Psoas muscle (tissue), 7 donors: ENCODE measurements at regions not wholly inside any gene's neighbourhood (a gene's known extent, or its start where the extent isn't known, plus 50 kb on each side); places are given as distances from the start of the nearest gene placed in this dataset.

ENCODE experiments used
- ATAC-seq, 4 donors: fragments of 200-7000 bp; cut with Tn5 transposase; one replicate each; pipeline ENCODE4 v1.9.1; 2020; ENCODE audit warnings: moderate library complexity in 3 of 4, mild to moderate bottlenecking in 2 of 4
- DNase-seq, 2 donors: peaks; one replicate each; pipeline ENCODE4 v3.0.0-alpha.2; 2020
- H3K27ac ChIP-seq: fragments of 200-600 bp; one replicate; pipeline ENCODE4 v1.8.0; 2022
- H3K27me3 ChIP-seq, 3 donors: fragments of 200-600 bp in 1 of 3; one replicate each; pipeline versions ENCODE4 v1.6.1 to v1.8.0; 2013 to 2022; ENCODE audit warnings: low read length in 2 of 3, mild to moderate bottlenecking in 2 of 3, moderate library complexity in 1 of 3; ENCODE audit not compliant: insufficient read depth in 3 of 3
- H3K36me3 ChIP-seq, 2 donors: fragments of 200-600 bp in 1 of 2; one replicate each; pipeline versions ENCODE4 v1.6.1 to v1.8.0; 2013 to 2022; ENCODE audit warnings: low read depth in 1 of 2, mild to moderate bottlenecking in 1 of 2, moderate library complexity in 1 of 2; ENCODE audit not compliant: insufficient read depth in 1 of 2
- H3K4me1 ChIP-seq: fragments of 200-600 bp; one replicate; pipeline ENCODE4 v1.8.0; 2022
- H3K4me3 ChIP-seq: fragments of 200-600 bp; one replicate; pipeline ENCODE4 v1.8.0; 2022; ENCODE audit warnings: mild to moderate bottlenecking
- H3K9me3 ChIP-seq: fragments of 200-600 bp; one replicate; pipeline ENCODE4 v1.8.0; 2022
- WGBS, 3 donors: extraction: QIAGEN DNeasy Blood & Tissue Kit; methylation state at CpG; one replicate each; pipeline versions ENCODE4 v1.1.6 to v1.1.7; 2013; 5-methylcytosine and 5-hydroxymethylcytosine counted together
- intact Hi-C, 2 donors: fragments of 100-400 bp; cut with DNase I; formaldehyde crosslinking; loops; one replicate each; pipeline versions ENCODE4 v1.11.0 to v1.14.2; 2022
- TF ChIP-seq, protein P1 (sequence below): fragments of 200-600 bp; IDR thresholded peaks from one replicate; pipeline ENCODE4 v1.8.0; 2022; ENCODE audit warnings: antibody characterized with exemption
- donor health status: healthy with polysubstance abuse.
- donor health status: DM: no; HTN: no; CAD: no; lungs with moderate emphysema.
- donor health status: Bipolar disorder and iron deficiency.
- donor health status: healthy.
- donor health status: DM: yes; HTN: yes; CAD: no.
- donor health status: DM: no; HTN: no; CAD: no.
- donor health status: DM: yes; HTN: yes; CAD: no.

DNA sequence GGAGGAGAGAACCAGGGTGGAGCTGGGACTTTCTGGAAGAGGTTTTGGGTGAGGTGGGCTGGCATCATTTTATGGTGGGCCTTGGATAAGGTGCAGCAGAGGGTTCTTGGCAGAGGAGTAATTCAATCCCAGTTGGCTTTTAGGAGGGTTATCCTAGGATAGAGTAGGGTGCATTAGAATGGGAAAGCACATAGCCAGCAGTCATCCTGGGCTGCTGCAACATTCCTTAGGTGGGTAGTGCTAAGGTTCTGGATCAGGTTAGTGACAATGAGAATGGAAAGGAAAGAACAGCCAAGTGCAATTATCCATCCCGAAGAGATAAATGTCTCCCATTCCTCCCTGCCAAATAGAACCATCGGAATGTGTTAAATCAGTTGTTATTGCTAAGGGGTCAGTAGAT is 157.3 kb upstream of the SPRED2 start:
- Histone ChIP-seq H3K27ac (no peak overlapping the region), H3K9me3 (no peaks in the 10 kb centered on the region), H3K4me3 (no peak overlapping the region), H3K36me3 (no peaks in the 10 kb centered on the region), H3K27me3 (no peaks in the 10 kb centered on the region), H3K4me1 (no peaks in the 10 kb centered on the region)
- TF ChIP-seq, protein P1, sequence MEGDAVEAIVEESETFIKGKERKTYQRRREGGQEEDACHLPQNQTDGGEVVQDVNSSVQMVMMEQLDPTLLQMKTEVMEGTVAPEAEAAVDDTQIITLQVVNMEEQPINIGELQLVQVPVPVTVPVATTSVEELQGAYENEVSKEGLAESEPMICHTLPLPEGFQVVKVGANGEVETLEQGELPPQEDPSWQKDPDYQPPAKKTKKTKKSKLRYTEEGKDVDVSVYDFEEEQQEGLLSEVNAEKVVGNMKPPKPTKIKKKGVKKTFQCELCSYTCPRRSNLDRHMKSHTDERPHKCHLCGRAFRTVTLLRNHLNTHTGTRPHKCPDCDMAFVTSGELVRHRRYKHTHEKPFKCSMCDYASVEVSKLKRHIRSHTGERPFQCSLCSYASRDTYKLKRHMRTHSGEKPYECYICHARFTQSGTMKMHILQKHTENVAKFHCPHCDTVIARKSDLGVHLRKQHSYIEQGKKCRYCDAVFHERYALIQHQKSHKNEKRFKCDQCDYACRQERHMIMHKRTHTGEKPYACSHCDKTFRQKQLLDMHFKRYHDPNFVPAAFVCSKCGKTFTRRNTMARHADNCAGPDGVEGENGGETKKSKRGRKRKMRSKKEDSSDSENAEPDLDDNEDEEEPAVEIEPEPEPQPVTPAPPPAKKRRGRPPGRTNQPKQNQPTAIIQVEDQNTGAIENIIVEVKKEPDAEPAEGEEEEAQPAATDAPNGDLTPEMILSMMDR, result no peak
- DNase-seq, result no peak
- ATAC-seq, result no peak
- intact Hi-C loops, result no loop called here
- 69 to 78% (median 72%) methylated on average over 2 of the region's 2 CpGs for WGBS, 3 donors

DNA sequence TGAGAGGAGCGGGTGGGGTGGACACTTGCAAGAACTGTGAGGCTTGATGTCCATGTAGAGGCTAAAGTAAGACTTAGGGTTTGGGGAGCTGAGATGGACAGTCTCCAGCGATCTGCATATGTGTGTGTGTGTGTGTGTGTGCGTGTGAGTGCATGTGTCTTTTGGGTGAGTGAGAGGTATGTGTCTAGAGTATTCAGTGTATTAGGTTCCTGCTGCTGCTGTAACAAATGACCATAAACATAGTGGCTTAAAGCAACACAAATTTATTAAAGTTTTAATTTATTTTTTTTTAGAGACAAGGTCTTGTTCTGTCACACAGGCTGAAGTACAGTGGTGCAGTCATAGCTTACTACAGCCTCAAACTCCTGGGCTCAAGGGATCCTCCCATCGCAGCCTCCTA is 155.4 kb upstream of the SPRED2 start:
- TF ChIP-seq, protein P1, result no peak
- ATAC-seq, result no peak
- H3K4me1 ChIP-seq, result no peaks in the 10 kb centered on the region
- intact Hi-C loops, result no loop called here
- no peak overlapping the region for H3K27ac ChIP-seq
- H3K9me3 ChIP-seq, result no peaks in the 10 kb centered on the region
- no peak for DNase-seq
- no peaks in the 10 kb centered on the region for H3K36me3 ChIP-seq
- H3K4me3 ChIP-seq, result no peak overlapping the region
- H3K27me3 ChIP-seq, result no peaks in the 10 kb centered on the region
- 92 to 96% (median 95%) methylated on average over 4 of the region's 4 CpGs for WGBS, 3 donors

DNA sequence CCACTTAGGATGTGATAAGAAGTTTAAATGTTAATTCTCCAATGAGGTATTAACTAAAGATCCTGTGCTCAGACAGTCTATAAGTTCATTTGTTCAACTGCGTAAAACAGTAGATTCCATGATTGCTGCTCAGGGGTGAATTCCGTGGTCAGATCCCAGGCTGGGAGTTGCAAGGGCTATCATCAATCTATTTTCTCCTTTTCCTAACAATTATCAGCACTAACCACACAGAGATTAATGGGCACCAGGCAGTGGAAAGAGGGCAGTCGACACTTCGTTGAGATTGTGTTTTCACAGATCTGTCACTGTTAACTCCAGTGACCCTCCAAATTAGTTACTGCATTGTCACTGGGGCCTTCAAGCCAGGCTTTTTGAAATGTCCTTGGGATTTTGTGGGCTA is 154.1 kb upstream of the SPRED2 start:
- no peak overlapping the region for H3K4me3 ChIP-seq
- H3K4me1 ChIP-seq, result no peaks in the 10 kb centered on the region
- H3K27ac ChIP-seq, result no peak overlapping the region
- 59 to 73% (median 66%) methylated on average over 4 of the region's 4 CpGs for WGBS, 3 donors
- H3K9me3 ChIP-seq, result no peaks in the 10 kb centered on the region
- intact Hi-C loops, result no loop called here
- H3K27me3 ChIP-seq, result no peaks in the 10 kb centered on the region
- TF ChIP-seq, protein P1, result no peak
- no peak for ATAC-seq
- DNase-seq, result no peak
- H3K36me3 ChIP-seq, result no peaks in the 10 kb centered on the region

DNA sequence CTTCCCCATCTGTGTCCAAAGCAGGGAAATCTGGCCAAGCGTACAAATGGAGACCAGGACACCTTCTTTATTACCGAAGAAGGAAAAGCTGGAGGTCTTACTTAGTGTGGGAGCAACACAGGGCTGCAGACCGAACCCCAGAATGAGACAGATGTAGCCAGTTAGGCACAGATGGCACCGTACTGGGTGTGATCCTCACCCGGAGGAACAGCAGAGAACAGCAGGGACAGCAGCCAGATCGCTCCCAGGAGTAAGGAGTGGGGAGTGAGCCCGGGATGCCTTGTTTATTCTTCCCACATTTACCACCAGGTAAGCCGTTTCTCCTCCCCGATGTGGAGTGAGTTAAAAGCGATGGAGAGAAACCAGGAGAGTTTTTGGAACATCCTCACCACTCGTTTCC is 150.7 kb upstream of the SPRED2 start:
- Histone ChIP-seq H3K27ac (no peak overlapping the region), H3K4me3 (no peak overlapping the region), H3K4me1 (no peaks in the 10 kb centered on the region), H3K9me3 (no peaks in the 10 kb centered on the region), H3K36me3 (no peaks in the 10 kb centered on the region), H3K27me3 (no peaks in the 10 kb centered on the region)
- DNase-seq (no peak), ATAC-seq (no peak)
- WGBS, 3 donors, result 45 to 62% (median 48%) methylated on average over 11 of the region's 11 CpGs
- intact Hi-C loops, result no loop called here
- TF ChIP-seq, protein P1, result no peak

DNA sequence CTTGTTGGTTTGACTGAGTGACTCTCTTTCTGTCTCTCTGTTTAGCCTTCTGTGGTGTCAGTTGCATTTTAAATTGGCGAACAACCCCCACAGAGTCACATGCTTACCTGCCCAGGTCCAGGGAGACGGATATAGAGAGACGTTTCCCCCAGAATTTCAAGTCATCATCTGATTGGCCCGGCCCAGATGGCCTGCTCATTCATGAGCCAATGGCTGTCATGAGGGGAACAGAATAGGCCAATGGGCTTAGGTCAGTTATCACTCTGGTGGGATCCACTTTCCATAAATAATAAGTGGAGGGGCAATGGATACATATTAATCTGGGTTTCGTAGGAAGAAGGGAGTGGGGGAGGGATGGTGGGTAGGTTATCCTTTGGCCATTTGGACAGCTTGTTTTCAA is 150.0 kb upstream of the SPRED2 start:
- no peaks in the 10 kb centered on the region for H3K9me3 ChIP-seq
- WGBS, 3 donors, result 89 to 97% (median 93%) methylated on average over 5 of the region's 5 CpGs

More for the DNA sequence above, 150.0 kb upstream of the SPRED2 start:
- Histone ChIP-seq H3K27ac (no peak overlapping the region), H3K4me3 (no peak overlapping the region), H3K36me3 (no peaks in the 10 kb centered on the region), H3K4me1 (no peaks in the 10 kb centered on the region), H3K27me3 (no peaks in the 10 kb centered on the region)
- TF ChIP-seq, protein P1, result no peak
- DNase-seq, result no peak
- intact Hi-C loops, result no loop called here
- ATAC-seq, result no peak
